Neural cell (in vitro differentiated cells): ENCODE measurements at regions not wholly inside any gene's neighbourhood (a gene's known extent, or its start where the extent isn't known, plus 50 kb on each side); places are given as distances from the start of the nearest gene placed in this dataset.

ENCODE experiments used
- H2AFZ ChIP-seq: fragments of 200-600, 300-800 bp; sonication (generic), shearing (Covaris generic); 2 replicates; pipeline ENCODE4 v1.6.0; 2014; ENCODE audit warnings: low read depth, mild to moderate bottlenecking, antibody characterized with exemption, low read length, moderate library complexity
- H3F3A ChIP-seq: fragments of 200-600 bp; shearing (Covaris generic); 2 replicates; pipeline ENCODE4 v1.6.1; 2016; ENCODE audit warnings: mild to moderate bottlenecking, moderate library complexity, mixed read lengths, antibody characterized with exemption, low read length; ENCODE audit not compliant: insufficient read depth, poor library complexity, severe bottlenecking
- H3K27ac ChIP-seq: fragments of 200-600, 300-800 bp; sonication (generic), shearing (Covaris generic); 2 replicates; pipeline ENCODE4 v1.5.1; 2014; ENCODE audit warnings: mild to moderate bottlenecking, low read length, moderate library complexity
- H3K27me3 ChIP-seq: fragments of 300-800, 200-600 bp; sonication (generic), shearing (Covaris generic); 2 replicates; pipeline ENCODE4 v1.6.0; 2014; ENCODE audit warnings: mild to moderate bottlenecking, low read depth, low read length, moderate library complexity; ENCODE audit not compliant: insufficient read depth
- H3K36me3 ChIP-seq: fragments of 300-800, 200-600 bp; sonication (generic), shearing (Covaris generic); 2 replicates; pipeline ENCODE4 v1.5.1; 2014; ENCODE audit warnings: mild to moderate bottlenecking, antibody characterized with exemption, low read length, moderate library complexity; ENCODE audit not compliant: insufficient read depth
- H3K4me2 ChIP-seq: fragments of 300-800, 200-600 bp; sonication (generic), shearing (Covaris generic); 2 replicates; pipeline ENCODE4 v1.6.0; 2014; ENCODE audit warnings: mild to moderate bottlenecking, low read length
- H3K4me3 ChIP-seq: fragments of 300-800, 200-600 bp; sonication (generic), shearing (Covaris generic); 2 replicates; pipeline ENCODE4 v1.5.1; 2014; ENCODE audit warnings: mild to moderate bottlenecking, low read length, moderate library complexity
- H3K79me2 ChIP-seq: fragments of 200-600 bp; shearing (Covaris generic); replicated peaks from 2 replicates; pipeline ENCODE4 v1.6.0; 2014; ENCODE audit warnings: mild to moderate bottlenecking, low read length, moderate library complexity; ENCODE audit not compliant: insufficient read depth
- H3K9ac ChIP-seq: fragments of 300-800, 200-600 bp; sonication (generic), shearing (Covaris generic); 2 replicates; pipeline ENCODE4 v1.6.1; 2016; ENCODE audit warnings: mild to moderate bottlenecking, low read length, mixed read lengths
- H3K9me2 ChIP-seq: fragments of 200-600 bp; shearing (Covaris generic); 2 replicates; pipeline ENCODE4 v1.6.1; 2016; ENCODE audit warnings: mild to moderate bottlenecking, low read length, mixed read lengths; ENCODE audit not compliant: insufficient read depth
- H3K9me3 ChIP-seq: fragments of 200-600, 300-800 bp; sonication (generic), shearing (Covaris generic); 2 replicates; pipeline ENCODE4 v1.6.1; 2016; ENCODE audit warnings: mild to moderate bottlenecking, mixed run types, low read length, moderate library complexity, mixed read lengths
- H4K20me1 ChIP-seq: fragments of 200-600 bp; shearing (Covaris generic); 2 replicates; pipeline ENCODE4 v1.6.1; 2016; ENCODE audit warnings: mild to moderate bottlenecking, mixed run types; ENCODE audit not compliant: insufficient read depth
- EP300 ChIP-seq: fragments of 450-650 bp; conservative IDR thresholded peaks from 2 replicates; pipeline ENCODE4 v1.6.1; 2014; ENCODE audit warnings: antibody characterized with exemption, mild to moderate bottlenecking, moderate library complexity; ENCODE audit not compliant: poor library complexity, severe bottlenecking
- EZH2 ChIP-seq: fragments of 200-600, 300-800 bp; shearing (Covaris generic), sonication (generic); IDR thresholded peaks from 2 replicates; pipeline ENCODE4 v1.6.1; 2014; ENCODE audit warnings: antibody characterized with exemption, low read length, borderline replicate concordance, mild to moderate bottlenecking; ENCODE audit not compliant: insufficient read depth, poor library complexity, severe bottlenecking
- MXI1 ChIP-seq: fragments of 450-650 bp; conservative IDR thresholded peaks from 2 replicates; pipeline ENCODE4 v1.6.1; 2014; ENCODE audit warnings: antibody characterized with exemption, mild to moderate bottlenecking; ENCODE audit not compliant: poor library complexity, severe bottlenecking
- POLR2AphosphoS5 ChIP-seq: IDR thresholded peaks from 2 replicates; pipeline ENCODE4 v1.6.1; 2012
- RAD21 ChIP-seq: fragments of 450-650 bp; conservative IDR thresholded peaks from 2 replicates; pipeline ENCODE4 v1.6.1; 2014; ENCODE audit warnings: antibody characterized with exemption, mild to moderate bottlenecking, moderate library complexity
- REST ChIP-seq: IDR thresholded peaks from 2 replicates; pipeline ENCODE4 v1.6.1; 2012; ENCODE audit warnings: borderline replicate concordance
- SMC3 ChIP-seq: fragments of 450-650 bp; conservative IDR thresholded peaks from 2 replicates; pipeline ENCODE4 v1.6.1; 2014; ENCODE audit warnings: antibody characterized with exemption, mild to moderate bottlenecking, moderate library complexity; ENCODE audit not compliant: poor library complexity
- TAF1 ChIP-seq: IDR thresholded peaks from 2 replicates; pipeline ENCODE4 v1.6.1; 2012; ENCODE audit warnings: low read depth
- TF ChIP-seq, protein P1 (sequence below): fragments of 450-650 bp; IDR thresholded peaks from 2 replicates; pipeline ENCODE4 v1.5.1; 2014; ENCODE audit warnings: antibody characterized with exemption, mild to moderate bottlenecking, moderate library complexity; ENCODE audit not compliant: poor library complexity, severe bottlenecking

DNA sequence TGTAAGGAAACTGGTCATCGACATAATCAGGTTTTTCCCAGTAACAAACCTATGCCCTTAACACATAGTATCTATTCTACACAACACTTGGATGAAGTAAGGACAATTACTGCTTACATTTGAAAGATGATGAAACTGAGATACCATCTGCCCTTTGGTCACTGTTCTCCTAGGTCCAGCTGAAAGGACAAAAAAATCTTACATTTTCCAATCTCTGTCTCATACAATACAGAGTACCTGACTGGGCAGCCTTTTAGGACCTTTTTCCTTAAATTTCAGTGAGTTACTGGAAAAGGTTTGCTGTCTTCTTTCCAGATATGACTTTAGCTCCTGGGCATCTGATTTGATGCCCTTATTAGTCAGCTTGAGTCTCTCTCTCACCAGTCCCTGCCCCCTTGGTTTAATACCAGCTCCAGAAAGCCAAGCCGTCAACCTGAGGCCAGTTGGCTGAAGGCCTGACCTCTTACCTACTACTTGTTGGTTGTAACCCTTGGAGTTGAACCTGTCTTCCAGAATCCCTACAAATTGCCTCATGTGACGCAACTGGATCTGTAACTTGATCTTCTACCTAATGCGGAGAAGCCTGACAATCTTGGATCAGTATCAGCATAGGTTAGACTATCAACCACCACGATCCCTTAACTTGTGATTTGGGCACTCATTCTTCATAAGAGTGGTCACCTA, 355.3 kb upstream of the ZNF385D start:
- no peak overlapping the region for H3K4me2 ChIP-seq
- TF ChIP-seq POLR2AphosphoS5 = no peak
- TF ChIP-seq REST = no peak
- TF ChIP-seq SMC3 = no peak
- no peak for TF ChIP-seq RAD21
- TF ChIP-seq MXI1 = no peak
- TF ChIP-seq, protein P1, sequence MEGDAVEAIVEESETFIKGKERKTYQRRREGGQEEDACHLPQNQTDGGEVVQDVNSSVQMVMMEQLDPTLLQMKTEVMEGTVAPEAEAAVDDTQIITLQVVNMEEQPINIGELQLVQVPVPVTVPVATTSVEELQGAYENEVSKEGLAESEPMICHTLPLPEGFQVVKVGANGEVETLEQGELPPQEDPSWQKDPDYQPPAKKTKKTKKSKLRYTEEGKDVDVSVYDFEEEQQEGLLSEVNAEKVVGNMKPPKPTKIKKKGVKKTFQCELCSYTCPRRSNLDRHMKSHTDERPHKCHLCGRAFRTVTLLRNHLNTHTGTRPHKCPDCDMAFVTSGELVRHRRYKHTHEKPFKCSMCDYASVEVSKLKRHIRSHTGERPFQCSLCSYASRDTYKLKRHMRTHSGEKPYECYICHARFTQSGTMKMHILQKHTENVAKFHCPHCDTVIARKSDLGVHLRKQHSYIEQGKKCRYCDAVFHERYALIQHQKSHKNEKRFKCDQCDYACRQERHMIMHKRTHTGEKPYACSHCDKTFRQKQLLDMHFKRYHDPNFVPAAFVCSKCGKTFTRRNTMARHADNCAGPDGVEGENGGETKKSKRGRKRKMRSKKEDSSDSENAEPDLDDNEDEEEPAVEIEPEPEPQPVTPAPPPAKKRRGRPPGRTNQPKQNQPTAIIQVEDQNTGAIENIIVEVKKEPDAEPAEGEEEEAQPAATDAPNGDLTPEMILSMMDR = no peak
- TF ChIP-seq EP300 = no peak
- no peak for TF ChIP-seq TAF1
- TF ChIP-seq EZH2 = no peak

GRCh38 chr3:22111226-22111625, 360.2 kb upstream of the ZNF385D start:
- no peak overlapping the region for H3K4me3 ChIP-seq
- no peaks in the 10 kb centered on the region for H3F3A ChIP-seq
- no peaks in the 10 kb centered on the region for H3K36me3 ChIP-seq
- H3K4me2 ChIP-seq = no peak overlapping the region
- H3K9me3 ChIP-seq = no peaks in the 10 kb centered on the region
- no peaks in the 10 kb centered on the region for H3K27me3 ChIP-seq
- H3K9ac ChIP-seq = no peak overlapping the region
- H3K79me2 ChIP-seq = no peaks in the 10 kb centered on the region
- no peaks in the 10 kb centered on the region for H4K20me1 ChIP-seq
- no peak overlapping the region for H2AFZ ChIP-seq
- TF ChIP-seq EP300 = no peak
- no peak for TF ChIP-seq SMC3
- no peaks in the 10 kb centered on the region for H3K9me2 ChIP-seq
- H3K27ac ChIP-seq = no peak overlapping the region

More for the DNA sequence above, 355.3 kb upstream of the ZNF385D start:
- no peaks in the 10 kb centered on the region for H3K79me2 ChIP-seq
- H4K20me1 ChIP-seq = no peaks in the 10 kb centered on the region
- H2AFZ ChIP-seq = no peak overlapping the region
- H3K9me3 ChIP-seq = no peaks in the 10 kb centered on the region
- H3K27me3 ChIP-seq = no peaks in the 10 kb centered on the region
- no peak overlapping the region for H3K4me3 ChIP-seq
- no peaks in the 10 kb centered on the region for H3F3A ChIP-seq
- no peak overlapping the region for H3K9ac ChIP-seq
- H3K27ac ChIP-seq = no peak overlapping the region
- no peaks in the 10 kb centered on the region for H3K36me3 ChIP-seq
- H3K9me2 ChIP-seq = no peaks in the 10 kb centered on the region
